ENCODE measurements at regions not wholly inside any gene's neighbourhood (a gene's known extent, or its start where the extent isn't known, plus 50 kb on each side); places are given as distances from the start of the nearest gene placed in this dataset.

- no peak for TF ChIP-seq STAT6 (CRISPR knock-in tag; conservative IDR thresholded peaks at IDR 0.05; ENCODE audit: low read depth)
- TF ChIP-seq ZNF512 (CRISPR knock-in tag; IDR thresholded peaks at IDR 0.05; ENCODE audit: borderline replicate concordance): no peak
- no peak for TF ChIP-seq USF1 (CRISPR knock-in tag; IDR thresholded peaks at IDR 0.05)
- no peak for TF ChIP-seq IRF1 (CRISPR knock-in tag; IDR thresholded peaks at IDR 0.05)
- TF ChIP-seq E2F4 (CRISPR knock-in tag; IDR thresholded peaks at IDR 0.05; ENCODE audit: borderline replicate concordance, low read depth): no peak
- no peak for TF ChIP-seq ZNF416 (CRISPR knock-in tag; IDR thresholded peaks at IDR 0.05)
- TF ChIP-seq NR2C2 (CRISPR knock-in tag; IDR thresholded peaks at IDR 0.05): no peak
- TF ChIP-seq AFF4 (CRISPR knock-in tag; IDR thresholded peaks at IDR 0.05; ENCODE audit: borderline replicate concordance): no peak
- no peak for TF ChIP-seq ETV6 (CRISPR knock-in tag; IDR thresholded peaks at IDR 0.05)
- no peak for TF ChIP-seq ATF1 (CRISPR knock-in tag; IDR thresholded peaks at IDR 0.05)
These were observed 235.3 kb upstream of the USP9Y start (continued) for GRCh38 chrY:12465706-12466105.

GRCh38 chrY:12469081-12469480 is 231.9 kb upstream of the USP9Y start:
- H3K27me3 Mint-ChIP-seq (ENCODE audit: low read depth): peaks cover 69% of the 10 kb centered on the region
- H3K4me1 Mint-ChIP-seq: no peaks in the 10 kb centered on the region
- TF ChIP-seq MXD4 (CRISPR knock-in tag; IDR thresholded peaks at IDR 0.05; ENCODE audit: borderline replicate concordance) (no peak), ATF1 (CRISPR knock-in tag; IDR thresholded peaks at IDR 0.05) (no peak)
- H3K9me3 Mint-ChIP-seq: peaks cover 19% of the 10 kb centered on the region
- peaks cover 6% of the 10 kb centered on the region for H3K36me3 Mint-ChIP-seq
- ChIA-PET POLR2A (no interaction called here), CTCF (no interaction called here)
- no peak overlapping the region for H3K27ac Mint-ChIP-seq
- DNase-seq (ENCODE audit: low spot score) (no peak), ATAC-seq (no peak)
- no peak overlapping the region for H3K4me3 Mint-ChIP-seq

GRCh38 chrY:12474472-12474871 is 226.6 kb upstream of the USP9Y start:
- H3K27me3 Mint-ChIP-seq (ENCODE audit: low read depth): peaks cover 94% of the 10 kb centered on the region
- peaks cover 9% of the 10 kb centered on the region for H3K9me3 Mint-ChIP-seq
- ATAC-seq: no peak
- ChIA-PET CTCF (no interaction called here), POLR2A (no interaction called here)
- H3K4me1 Mint-ChIP-seq: no peaks in the 10 kb centered on the region
- no peak overlapping the region for H3K27ac Mint-ChIP-seq
- no peak for DNase-seq (ENCODE audit: low spot score)
- TF ChIP-seq CREM (CRISPR knock-in tag; IDR thresholded peaks at IDR 0.05) (no peak), ATF1 (CRISPR knock-in tag; IDR thresholded peaks at IDR 0.05) (no peak)
- H3K4me3 Mint-ChIP-seq: no peak overlapping the region
- H3K36me3 Mint-ChIP-seq: no peaks in the 10 kb centered on the region; the same call in 1 of the 2 replicates
